ENCODE measurements at regions not wholly inside any gene's neighbourhood (a gene's known extent, or its start where the extent isn't known, plus 50 kb on each side); places are given as distances from the start of the nearest gene placed in this dataset.

DNA sequence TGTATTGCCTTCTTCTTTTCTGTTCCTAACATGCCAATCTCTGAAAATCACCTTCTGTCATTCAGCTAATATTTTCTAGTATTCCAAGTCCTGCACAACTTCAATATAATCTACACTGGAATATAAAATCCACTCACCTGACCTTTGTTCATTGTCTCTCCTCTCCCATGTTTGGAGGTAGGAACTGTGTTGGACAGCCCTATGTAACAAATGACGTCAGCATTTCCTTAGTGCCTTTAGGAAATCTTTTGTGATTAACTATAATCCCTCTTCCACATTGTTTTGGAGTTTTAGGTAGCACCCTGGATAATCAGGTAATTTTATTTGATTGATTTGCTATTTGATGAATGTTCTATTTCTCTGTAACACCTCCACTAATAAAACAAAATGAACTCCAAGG lies 814.8 kb upstream of the PRKX start:
- DNase-seq (ENCODE audit: insufficient read length, low spot score) (no peak), FAIRE-seq (no peak)
- TF ChIP-seq POU2F2 (IDR thresholded peaks at IDR 0.05; ENCODE audit: low read depth, low read length) (no peak), POLR2A (IDR thresholded peaks at IDR 0.05; ENCODE audit: low read depth, low read length) (no peak), SPI1 (IDR thresholded peaks at IDR 0.05; ENCODE audit: low read depth, low read length) (no peak), POLR2AphosphoS5 (IDR thresholded peaks at IDR 0.05; ENCODE audit: low read depth, low read length) (no peak), PAX5 (IDR thresholded peaks at IDR 0.05; ENCODE audit: insufficient read depth, low read length, severe bottlenecking) (no peak), TAF1 (IDR thresholded peaks at IDR 0.05; ENCODE audit: low read depth, low read length) (no peak)

DNA sequence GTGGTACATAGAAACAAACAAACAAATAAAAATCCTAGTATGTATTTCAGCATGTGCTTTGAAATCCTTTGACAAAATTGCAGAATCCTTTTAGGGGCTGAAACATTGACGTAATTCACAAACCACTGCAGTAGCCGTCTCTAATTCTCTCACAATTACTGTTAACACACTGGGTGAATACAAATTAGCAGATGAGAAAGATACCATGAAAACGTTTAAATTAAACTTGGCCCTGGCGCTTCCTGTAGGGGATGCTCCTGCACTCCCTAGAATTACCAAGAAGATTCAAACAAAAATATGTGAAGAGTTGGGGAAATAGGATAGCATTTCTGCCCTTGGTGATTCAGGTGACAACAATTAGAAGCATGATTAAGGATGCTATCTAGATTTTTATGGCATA lies 772.5 kb upstream of the PRKX start:
- DNase-seq (ENCODE audit: insufficient read length, low spot score), result no peak
- no peak for TF ChIP-seq POU2F2 (IDR thresholded peaks at IDR 0.05; ENCODE audit: low read depth, low read length)
- no peak for TF ChIP-seq TAF1 (IDR thresholded peaks at IDR 0.05; ENCODE audit: low read depth, low read length)
- no peak for TF ChIP-seq SPI1 (IDR thresholded peaks at IDR 0.05; ENCODE audit: low read depth, low read length)
- TF ChIP-seq PAX5 (IDR thresholded peaks at IDR 0.05; ENCODE audit: insufficient read depth, low read length, severe bottlenecking), result no peak
- TF ChIP-seq POLR2A (IDR thresholded peaks at IDR 0.05; ENCODE audit: low read depth, low read length), result no peak
- no peak for TF ChIP-seq POLR2AphosphoS5 (IDR thresholded peaks at IDR 0.05; ENCODE audit: low read depth, low read length)
- FAIRE-seq, result no peak

DNA sequence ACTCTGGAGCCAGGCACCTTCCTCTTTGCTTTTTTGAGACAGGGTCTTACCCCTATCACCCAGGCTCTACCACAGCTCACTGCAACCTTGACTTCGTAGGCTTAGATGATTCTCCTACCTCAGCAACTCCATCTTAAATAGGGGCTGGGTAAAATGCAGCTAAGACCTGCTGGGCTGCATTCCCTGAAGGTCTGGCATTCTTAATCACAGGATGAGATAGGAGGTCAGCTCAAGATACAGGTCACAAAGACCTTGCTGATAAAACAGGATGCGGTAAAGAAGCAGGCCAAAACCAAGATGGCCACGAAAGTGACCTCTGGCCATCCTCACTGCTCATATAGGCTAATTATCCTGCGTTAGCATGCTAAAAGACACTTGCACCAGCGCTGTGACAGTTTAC lies 770.8 kb upstream of the PRKX start:
- no peak for FAIRE-seq

DNA sequence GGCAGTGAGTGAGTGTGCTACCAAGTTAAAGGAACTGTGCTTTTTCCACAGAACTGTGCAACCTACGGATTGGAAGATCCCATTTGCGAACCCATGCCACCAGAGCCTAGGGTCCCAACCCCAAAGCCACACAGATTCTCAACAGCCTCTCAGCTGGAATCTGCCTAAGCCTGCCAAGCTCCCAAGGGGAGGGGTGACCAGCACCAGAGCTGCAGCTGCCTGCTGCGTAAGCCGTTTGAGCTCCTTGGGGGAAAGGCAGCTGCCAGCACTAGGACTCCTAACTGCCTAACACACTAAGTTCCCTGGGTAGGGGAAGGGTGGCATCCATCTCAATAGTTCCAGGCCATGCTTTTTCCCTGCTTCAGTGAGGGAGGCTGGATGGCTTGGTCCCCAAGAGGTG lies 738.1 kb upstream of the PRKX start:
- FAIRE-seq (no peak), DNase-seq (ENCODE audit: insufficient read length, low spot score) (no peak)
- TF ChIP-seq POLR2AphosphoS5 (IDR thresholded peaks at IDR 0.05; ENCODE audit: low read depth, low read length) (no peak), PAX5 (IDR thresholded peaks at IDR 0.05; ENCODE audit: insufficient read depth, low read length, severe bottlenecking) (no peak), SPI1 (IDR thresholded peaks at IDR 0.05; ENCODE audit: low read depth, low read length) (no peak), TAF1 (IDR thresholded peaks at IDR 0.05; ENCODE audit: low read depth, low read length) (no peak), POLR2A (IDR thresholded peaks at IDR 0.05; ENCODE audit: low read depth, low read length) (no peak), POU2F2 (IDR thresholded peaks at IDR 0.05; ENCODE audit: low read depth, low read length) (no peak)

More for the DNA sequence above, 770.8 kb upstream of the PRKX start:
- no peak for DNase-seq (ENCODE audit: insufficient read length, low spot score)
- TF ChIP-seq SPI1 (IDR thresholded peaks at IDR 0.05; ENCODE audit: low read depth, low read length) (no peak), POLR2AphosphoS5 (IDR thresholded peaks at IDR 0.05; ENCODE audit: low read depth, low read length) (no peak), POU2F2 (IDR thresholded peaks at IDR 0.05; ENCODE audit: low read depth, low read length) (no peak)

DNA sequence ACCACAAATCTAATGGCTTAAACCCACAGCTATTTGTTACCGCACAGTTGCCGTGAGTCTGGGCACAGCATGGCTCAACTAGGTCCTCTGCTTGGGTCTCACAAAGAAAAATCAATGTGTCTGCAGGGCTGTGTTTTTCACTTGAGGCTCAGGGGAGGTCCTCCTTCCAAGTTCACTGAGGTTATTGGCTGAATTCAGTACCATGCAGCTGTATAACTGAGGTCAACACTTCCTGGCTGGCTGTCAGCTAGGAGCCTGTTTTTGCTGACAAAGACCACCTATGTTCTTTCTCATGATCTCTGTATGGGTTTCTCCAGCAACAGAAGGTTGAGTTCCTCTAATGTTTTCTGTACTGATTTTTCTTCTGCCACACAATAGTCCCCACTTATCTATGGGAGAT lies 736.7 kb upstream of the PRKX start:
- no peak for TF ChIP-seq SPI1 (IDR thresholded peaks at IDR 0.05; ENCODE audit: low read depth, low read length)
- no peak for TF ChIP-seq PAX5 (IDR thresholded peaks at IDR 0.05; ENCODE audit: insufficient read depth, low read length, severe bottlenecking)
- TF ChIP-seq POU2F2 (IDR thresholded peaks at IDR 0.05; ENCODE audit: low read depth, low read length), result no peak
- no peak for TF ChIP-seq POLR2A (IDR thresholded peaks at IDR 0.05; ENCODE audit: low read depth, low read length)
- no peak for TF ChIP-seq POLR2AphosphoS5 (IDR thresholded peaks at IDR 0.05; ENCODE audit: low read depth, low read length)
- no peak for TF ChIP-seq TAF1 (IDR thresholded peaks at IDR 0.05; ENCODE audit: low read depth, low read length)
- no peak for DNase-seq (ENCODE audit: insufficient read length, low spot score)
- no peak for FAIRE-seq

DNA sequence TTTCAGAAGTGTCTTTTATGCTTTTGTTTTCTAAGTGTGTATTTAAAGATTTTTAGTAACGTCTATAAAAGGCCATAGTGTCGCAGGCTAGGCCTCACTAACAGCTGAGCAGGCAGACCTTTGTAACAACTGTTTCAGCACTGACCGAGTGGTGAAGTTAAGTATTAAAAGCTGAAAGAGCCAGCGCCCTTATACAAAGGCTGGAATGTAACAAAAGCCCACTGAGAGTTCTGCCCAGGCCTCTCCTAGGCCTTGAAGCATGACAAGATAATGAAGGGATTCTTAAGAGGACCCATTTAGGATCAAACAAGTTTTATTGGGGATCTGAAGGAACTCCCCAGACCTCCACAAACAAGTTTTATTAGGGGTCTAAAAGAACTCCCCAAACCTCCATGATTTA lies 722.5 kb upstream of the PRKX start:
- TF ChIP-seq PAX5 (IDR thresholded peaks at IDR 0.05; ENCODE audit: insufficient read depth, low read length, severe bottlenecking) (no peak), SPI1 (IDR thresholded peaks at IDR 0.05; ENCODE audit: low read depth, low read length) (no peak), POLR2AphosphoS5 (IDR thresholded peaks at IDR 0.05; ENCODE audit: low read depth, low read length) (no peak), POLR2A (IDR thresholded peaks at IDR 0.05; ENCODE audit: low read depth, low read length) (no peak), POU2F2 (IDR thresholded peaks at IDR 0.05; ENCODE audit: low read depth, low read length) (no peak), TAF1 (IDR thresholded peaks at IDR 0.05; ENCODE audit: low read depth, low read length) (no peak)
- DNase-seq (ENCODE audit: insufficient read length, low spot score) (no peak), FAIRE-seq (no peak)

DNA sequence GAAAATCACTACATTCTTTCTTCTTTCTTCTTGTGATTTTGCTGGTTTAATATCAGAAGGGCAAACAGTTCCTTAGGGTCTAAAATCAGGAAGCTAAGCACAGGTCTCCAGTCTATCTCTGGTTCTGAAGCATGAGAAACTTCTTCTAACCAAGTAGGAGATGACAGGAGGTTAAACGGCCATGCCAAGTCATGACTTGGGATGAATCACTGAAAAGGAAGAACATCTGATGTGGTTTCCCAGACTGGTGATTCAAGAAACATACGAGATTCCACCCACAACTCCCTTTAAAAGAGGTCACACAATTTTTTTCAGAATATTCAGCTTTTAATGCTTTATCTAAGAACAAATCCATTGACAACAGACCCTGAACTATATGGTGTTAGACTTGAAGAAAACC lies 684.0 kb upstream of the PRKX start:
- FAIRE-seq, result no peak
- TF ChIP-seq TAF1 (IDR thresholded peaks at IDR 0.05; ENCODE audit: low read depth, low read length) (no peak), POLR2AphosphoS5 (IDR thresholded peaks at IDR 0.05; ENCODE audit: low read depth, low read length) (no peak), SPI1 (IDR thresholded peaks at IDR 0.05; ENCODE audit: low read depth, low read length) (no peak), POLR2A (IDR thresholded peaks at IDR 0.05; ENCODE audit: low read depth, low read length) (no peak), POU2F2 (IDR thresholded peaks at IDR 0.05; ENCODE audit: low read depth, low read length) (no peak), PAX5 (IDR thresholded peaks at IDR 0.05; ENCODE audit: insufficient read depth, low read length, severe bottlenecking) (no peak)
- DNase-seq (ENCODE audit: insufficient read length, low spot score), result no peak

DNA sequence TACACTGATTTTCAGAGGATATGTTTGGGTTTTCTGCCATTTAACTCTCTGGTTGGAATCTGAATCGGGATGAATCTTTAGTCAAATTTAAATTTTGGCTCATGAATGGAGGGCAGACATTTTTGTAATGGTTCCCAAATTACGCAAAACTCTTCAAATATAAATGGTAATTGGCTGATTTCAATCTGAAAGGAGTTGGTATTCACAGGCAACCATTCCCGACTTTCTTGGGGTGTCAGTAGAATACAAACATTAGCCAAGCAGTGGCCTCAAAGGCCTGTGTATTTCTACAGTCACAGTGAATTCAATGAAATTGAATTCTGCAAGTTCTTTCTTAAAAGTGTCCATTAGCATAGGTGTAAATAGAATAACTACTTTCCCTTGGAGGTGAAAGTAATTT lies 668.8 kb upstream of the PRKX start:
- DNase-seq (ENCODE audit: insufficient read length, low spot score) (no peak), FAIRE-seq (no peak)
- TF ChIP-seq POU2F2 (IDR thresholded peaks at IDR 0.05; ENCODE audit: low read depth, low read length) (no peak), TAF1 (IDR thresholded peaks at IDR 0.05; ENCODE audit: low read depth, low read length) (no peak), PAX5 (IDR thresholded peaks at IDR 0.05; ENCODE audit: insufficient read depth, low read length, severe bottlenecking) (no peak), SPI1 (IDR thresholded peaks at IDR 0.05; ENCODE audit: low read depth, low read length) (no peak), POLR2AphosphoS5 (IDR thresholded peaks at IDR 0.05; ENCODE audit: low read depth, low read length) (no peak), POLR2A (IDR thresholded peaks at IDR 0.05; ENCODE audit: low read depth, low read length) (no peak)

DNA sequence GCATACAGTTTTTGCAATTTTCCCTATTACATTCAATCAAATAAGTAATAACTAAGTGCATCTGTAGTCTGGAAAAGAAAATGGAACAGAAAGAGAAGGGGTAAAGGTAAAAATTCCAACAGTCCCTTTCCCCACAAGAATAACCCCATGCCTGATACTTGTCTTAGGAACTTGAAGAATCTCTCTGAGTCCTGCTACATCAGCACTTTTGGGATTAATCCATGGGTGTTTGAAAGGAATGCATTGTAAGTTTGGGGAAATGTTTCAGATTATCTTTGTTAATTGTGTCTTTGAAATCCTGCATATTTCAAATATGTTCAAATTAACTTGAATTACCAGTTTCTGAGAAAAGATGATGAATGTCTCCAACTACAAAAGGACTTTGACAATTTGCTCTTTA lies 667.3 kb upstream of the PRKX start:
- TF ChIP-seq POLR2A (IDR thresholded peaks at IDR 0.05; ENCODE audit: low read depth, low read length) (no peak), POU2F2 (IDR thresholded peaks at IDR 0.05; ENCODE audit: low read depth, low read length) (no peak), TAF1 (IDR thresholded peaks at IDR 0.05; ENCODE audit: low read depth, low read length) (no peak), PAX5 (IDR thresholded peaks at IDR 0.05; ENCODE audit: insufficient read depth, low read length, severe bottlenecking) (no peak), SPI1 (IDR thresholded peaks at IDR 0.05; ENCODE audit: low read depth, low read length) (no peak), POLR2AphosphoS5 (IDR thresholded peaks at IDR 0.05; ENCODE audit: low read depth, low read length) (no peak)
- no peak for DNase-seq (ENCODE audit: insufficient read length, low spot score)
- no peak for FAIRE-seq

DNA sequence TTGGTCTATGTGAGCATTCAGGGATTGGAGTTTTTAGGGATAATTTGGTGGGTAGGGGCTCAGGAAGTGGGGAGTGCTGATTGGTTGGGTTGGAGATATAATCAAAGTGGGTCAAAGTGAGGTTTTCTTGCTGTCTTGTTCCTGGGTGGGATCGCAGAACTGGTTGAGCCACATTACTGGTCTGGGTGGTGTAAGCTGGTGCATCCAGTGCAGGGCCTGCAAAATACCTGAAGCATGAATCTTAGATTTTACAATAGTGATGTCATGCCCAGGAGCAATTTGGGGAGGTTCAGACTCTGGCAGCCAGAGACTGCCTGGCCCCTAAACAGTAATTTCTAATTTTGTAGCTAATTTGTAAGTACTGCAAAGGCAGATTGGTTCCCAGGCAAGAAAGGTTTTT lies 665.6 kb upstream of the PRKX start:
- no peak for DNase-seq (ENCODE audit: insufficient read length, low spot score)
- TF ChIP-seq POLR2AphosphoS5 (IDR thresholded peaks at IDR 0.05; ENCODE audit: low read depth, low read length), result no peak
- TF ChIP-seq POLR2A (IDR thresholded peaks at IDR 0.05; ENCODE audit: low read depth, low read length), result no peak
- no peak for TF ChIP-seq SPI1 (IDR thresholded peaks at IDR 0.05; ENCODE audit: low read depth, low read length)
- no peak for TF ChIP-seq TAF1 (IDR thresholded peaks at IDR 0.05; ENCODE audit: low read depth, low read length)
- TF ChIP-seq PAX5 (IDR thresholded peaks at IDR 0.05; ENCODE audit: insufficient read depth, low read length, severe bottlenecking), result no peak
- TF ChIP-seq POU2F2 (IDR thresholded peaks at IDR 0.05; ENCODE audit: low read depth, low read length), result no peak
- FAIRE-seq, result no peak

All from GM12891 (cell line).